HEK293 (cell line): ENCODE measurements at regions not wholly inside any gene's neighbourhood (a gene's known extent, or its start where the extent isn't known, plus 50 kb on each side); places are given as distances from the start of the nearest gene placed in this dataset.

Experiments used
- CTCF ChIA-PET: fragments of 350-600 bp; formaldehyde crosslinking; extraction: SDS; loops from one replicate; lab custom pipeline; 2021; ENCODE audit warnings: antibody characterized with exemption; lab: Yijun Ruan, JAX
- POLR2A ChIA-PET: fragments of 300-600 bp; formaldehyde crosslinking; extraction: SDS; loops from one replicate; lab custom pipeline; 2020; ENCODE audit warnings: antibody characterized with exemption, inconsistent platforms; lab: Yijun Ruan, JAX
- H3K27ac ChIP-seq: fragments of 200-500 bp; sonication (Bioruptor generic); 2 replicates; pipeline ENCODE4 v1.5.1; 2014; ENCODE audit warnings: low read depth, low read length, control low read depth, inconsistent platforms; ENCODE audit errors: extremely low read depth
- H3K36me3 ChIP-seq, 2 experiments: fragments of 200-500 bp in 1 of 2; sonication (Bioruptor generic) in 1 of 2; 1 replicate in 1 of 2; 2 replicates in 1 of 2; pipeline ENCODE4 v1.5.1; 2014 to 2017; ENCODE audit warnings: inconsistent platforms in 2 of 2, low read length in 2 of 2; ENCODE audit not compliant: control insufficient read depth in 2 of 2, insufficient read depth in 1 of 2
- H3K4me1 ChIP-seq: fragments of 200-500 bp; sonication (Bioruptor generic); 2 replicates; pipeline ENCODE4 v1.5.1; 2014; ENCODE audit warnings: mild to moderate bottlenecking, low read length, inconsistent platforms; ENCODE audit not compliant: control insufficient read depth, insufficient read depth
- H3K4me3 ChIP-seq: 2 replicates; pipeline ENCODE4 v1.5.1; 2011; ENCODE audit warnings: low read depth, mild to moderate bottlenecking, control low read depth, low read length, moderate library complexity
- H3K9me3 ChIP-seq: fragments of 200-500 bp; sonication (Bioruptor generic); 2 replicates; pipeline ENCODE4 v1.5.1; 2014; ENCODE audit warnings: low read depth, low read length, inconsistent platforms; ENCODE audit not compliant: control insufficient read depth, insufficient read depth
- FEZF1 ChIP-seq: fragments of 450-650 bp; formaldehyde crosslinking; IDR thresholded peaks from 2 replicates; pipeline ENCODE4 v1.5.1; 2016; ENCODE audit warnings: missing biosample characterization, missing genetic modification characterization
- KLF8 ChIP-seq: fragments of 450-650 bp; formaldehyde crosslinking; IDR thresholded peaks from 2 replicates; pipeline ENCODE4 v1.5.1; 2016; ENCODE audit warnings: missing biosample characterization, missing genetic modification characterization
- SCRT2 ChIP-seq: fragments of 450-650 bp; formaldehyde crosslinking; IDR thresholded peaks from 2 replicates; pipeline ENCODE4 v1.5.1; 2016; ENCODE audit warnings: missing biosample characterization, missing genetic modification characterization
- ZBTB1 ChIP-seq: fragments of 450-650 bp; formaldehyde crosslinking; IDR thresholded peaks from 2 replicates; pipeline ENCODE4 v1.5.1; 2016; ENCODE audit warnings: missing biosample characterization, missing genetic modification characterization
- ZFP41 ChIP-seq: fragments of 450-650 bp; formaldehyde crosslinking; IDR thresholded peaks from 2 replicates; pipeline ENCODE4 v1.5.1; 2016; ENCODE audit warnings: missing biosample characterization, missing genetic modification characterization, borderline replicate concordance
- ZNF121 ChIP-seq: fragments of 450-650 bp; formaldehyde crosslinking; IDR thresholded peaks from 2 replicates; pipeline ENCODE4 v1.5.1; 2016; ENCODE audit warnings: missing biosample characterization, missing genetic modification characterization
- ZNF133 ChIP-seq: fragments of 450-650 bp; formaldehyde crosslinking; IDR thresholded peaks from 2 replicates; pipeline ENCODE4 v1.5.1; 2016; ENCODE audit warnings: missing biosample characterization, missing genetic modification characterization
- ZNF146 ChIP-seq: fragments of 450-650 bp; formaldehyde crosslinking; IDR thresholded peaks from 2 replicates; pipeline ENCODE4 v1.5.1; 2016; ENCODE audit warnings: missing biosample characterization, missing genetic modification characterization
- ZNF169 ChIP-seq: fragments of 450-650 bp; formaldehyde crosslinking; IDR thresholded peaks from 2 replicates; pipeline ENCODE4 v1.5.1; 2016; ENCODE audit warnings: missing biosample characterization, missing genetic modification characterization
- ZNF211 ChIP-seq: fragments of 450-650 bp; formaldehyde crosslinking; IDR thresholded peaks from 2 replicates; pipeline ENCODE4 v1.5.1; 2016; ENCODE audit warnings: low read depth, missing biosample characterization, missing genetic modification characterization
- ZNF248 ChIP-seq: fragments of 450-650 bp; formaldehyde crosslinking; IDR thresholded peaks from 2 replicates; pipeline ENCODE4 v1.5.1; 2017; ENCODE audit warnings: missing biosample characterization, missing genetic modification characterization
- ZNF324 ChIP-seq: fragments of 450-650 bp; formaldehyde crosslinking; IDR thresholded peaks from 2 replicates; pipeline ENCODE4 v1.5.1; 2016; ENCODE audit warnings: missing biosample characterization, missing genetic modification characterization
- ZNF350 ChIP-seq: fragments of 450-650 bp; formaldehyde crosslinking; IDR thresholded peaks from 2 replicates; pipeline ENCODE4 v1.5.0; 2017; ENCODE audit warnings: missing biosample characterization, mild to moderate bottlenecking, missing genetic modification characterization
- ZNF423 ChIP-seq: fragments of 450-650 bp; formaldehyde crosslinking; IDR thresholded peaks from 2 replicates; pipeline ENCODE4 v1.5.1; 2016; ENCODE audit warnings: missing biosample characterization, missing genetic modification characterization
- ZNF473 ChIP-seq: fragments of 450-650 bp; formaldehyde crosslinking; IDR thresholded peaks from 2 replicates; pipeline ENCODE4 v1.5.1; 2017; ENCODE audit warnings: missing biosample characterization, missing genetic modification characterization
- ZNF549 ChIP-seq: fragments of 450-650 bp; IDR thresholded peaks from 2 replicates; pipeline ENCODE4 v1.5.1; 2018; ENCODE audit warnings: missing biosample characterization, missing genetic modification characterization, mild to moderate bottlenecking, inconsistent platforms, moderate library complexity
- ZNF626 ChIP-seq: fragments of 450-650 bp; sonication (Bioruptor Pico); formaldehyde crosslinking; IDR thresholded peaks from 2 replicates; pipeline ENCODE4 v1.5.1; 2018; ENCODE audit warnings: missing biosample characterization, missing genetic modification characterization, inconsistent platforms
- ZNF707 ChIP-seq: fragments of 450-650 bp; formaldehyde crosslinking; IDR thresholded peaks from 2 replicates; pipeline ENCODE4 v1.5.1; 2016; ENCODE audit warnings: missing biosample characterization, missing genetic modification characterization
- ZNF768 ChIP-seq: fragments of 450-650 bp; formaldehyde crosslinking; IDR thresholded peaks from 2 replicates; pipeline ENCODE4 v1.5.1; 2018; ENCODE audit warnings: missing biosample characterization, mild to moderate bottlenecking, missing genetic modification characterization
- ZNF791 ChIP-seq: fragments of 450-650 bp; formaldehyde crosslinking; IDR thresholded peaks from 2 replicates; pipeline ENCODE4 v1.5.1; 2016; ENCODE audit warnings: missing biosample characterization, missing genetic modification characterization
- ZNF830 ChIP-seq: fragments of 450-650 bp; IDR thresholded peaks from 2 replicates; pipeline ENCODE4 v1.5.0; 2018; ENCODE audit warnings: missing biosample characterization, missing genetic modification characterization, low read depth, mild to moderate bottlenecking, moderate library complexity
- TF ChIP-seq, protein P1 (sequence below): fragments of 450-650 bp; formaldehyde crosslinking; IDR thresholded peaks from 2 replicates; pipeline ENCODE4 v1.5.1; 2016; ENCODE audit warnings: missing biosample characterization, missing genetic modification characterization
- TF ChIP-seq, protein P2 (sequence below): fragments of 450-650 bp; formaldehyde crosslinking; IDR thresholded peaks from 2 replicates; pipeline ENCODE4 v1.5.1; 2017; ENCODE audit warnings: missing biosample characterization, mild to moderate bottlenecking, missing genetic modification characterization, moderate library complexity
- TF ChIP-seq, protein P3 (sequence below): fragments of 450-650 bp; formaldehyde crosslinking; IDR thresholded peaks from 2 replicates; pipeline ENCODE4 v1.5.1; 2016; ENCODE audit warnings: missing biosample characterization, missing genetic modification characterization
- TF ChIP-seq, protein P4 (sequence below): fragments of 450-650 bp; IDR thresholded peaks from 2 replicates; pipeline ENCODE4 v1.5.1; 2018; ENCODE audit warnings: missing biosample characterization, missing genetic modification characterization
- TF ChIP-seq, protein P5 (sequence below): fragments of 450-650 bp; formaldehyde crosslinking; IDR thresholded peaks from 2 replicates; pipeline ENCODE4; 2016; ENCODE audit warnings: missing biosample characterization, missing genetic modification characterization

DNA sequence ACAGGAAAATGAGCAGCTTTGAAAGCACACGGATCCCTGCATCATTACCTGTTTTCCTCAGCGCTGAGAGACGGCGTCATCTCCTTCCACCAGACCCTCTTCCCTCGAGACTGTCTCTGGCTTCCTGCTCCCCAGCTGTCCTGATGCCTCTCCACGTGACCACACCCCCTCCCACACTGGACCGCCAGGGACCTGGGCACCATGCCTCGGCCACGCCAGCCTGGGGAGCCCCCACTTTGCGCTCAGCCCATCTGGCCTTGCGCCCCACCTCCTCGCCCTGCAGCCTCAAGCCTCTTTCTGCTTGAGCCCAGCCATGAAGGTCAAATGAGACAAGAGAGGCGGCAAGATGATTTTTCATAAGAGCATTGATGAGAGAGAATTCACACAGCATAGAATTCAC lies 66.0 kb upstream of the ACKR3 start:
- POLR2A ChIA-PET: no interaction called here
- H3K4me1 ChIP-seq: no peaks in the 10 kb centered on the region
- H3K27ac ChIP-seq: no peak overlapping the region
- no peaks in the 10 kb centered on the region for H3K9me3 ChIP-seq
- no peaks in the 10 kb centered on the region for H3K36me3 ChIP-seq
- CTCF ChIA-PET: interaction anchor here (0.6 to 0.9 kb wide), 2 partner anchors 9 to 269 kb away, joined by 3 to 4 read pairs; no protein-coding TSS in a partner anchor
- no peak for TF ChIP-seq ZNF830 (tag by site-specific recombination)
- TF ChIP-seq ZNF248: no peak
- no peak for TF ChIP-seq ZNF211 (tag by site-specific recombination)
- no peak for TF ChIP-seq ZNF473 (tag by site-specific recombination)
- H3K4me3 ChIP-seq: no peak overlapping the region

DNA sequence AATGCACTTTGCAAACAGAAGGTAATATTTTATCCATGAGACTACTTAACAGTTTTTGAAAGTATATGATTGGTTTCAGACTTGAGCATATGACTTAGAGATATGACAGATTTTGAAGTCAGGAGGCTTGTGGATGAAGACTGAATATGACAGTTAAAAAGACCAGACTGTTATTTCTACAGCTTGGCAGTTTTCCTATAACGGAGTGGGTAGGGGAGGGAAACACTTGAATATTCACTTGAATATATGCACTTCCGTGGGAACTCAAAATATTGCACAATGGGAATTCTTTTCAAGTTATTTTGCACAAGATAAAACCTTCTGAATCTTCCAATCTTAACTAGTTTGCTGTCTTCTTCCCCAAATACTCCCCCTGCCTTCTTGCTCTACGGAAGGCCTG lies 64.6 kb upstream of the ACKR3 start:
- no peak for TF ChIP-seq ZFP41 (tag by site-specific recombination)
- no peak for TF ChIP-seq SCRT2
- no peak for TF ChIP-seq ZNF791 (tag by site-specific recombination)
- TF ChIP-seq ZNF626 (tag by site-specific recombination): no peak
- no peak for TF ChIP-seq ZNF121 (tag by site-specific recombination)
- no peak for TF ChIP-seq ZBTB1 (tag by site-specific recombination)
- TF ChIP-seq ZNF707 (tag by site-specific recombination): no peak
- TF ChIP-seq KLF8 (tag by site-specific recombination): no peak
- Histone ChIP-seq H3K27ac (no peak overlapping the region), H3K9me3 (no peaks in the 10 kb centered on the region), H3K4me3 (no peak overlapping the region), H3K4me1 (no peaks in the 10 kb centered on the region), H3K36me3 (no peaks in the 10 kb centered on the region)
- POLR2A ChIA-PET: no interaction called here
- CTCF ChIA-PET: interaction anchor here (0.7 kb wide), 1 partner anchor 568 kb away, joined by 3 read pairs; no protein-coding TSS in a partner anchor

DNA sequence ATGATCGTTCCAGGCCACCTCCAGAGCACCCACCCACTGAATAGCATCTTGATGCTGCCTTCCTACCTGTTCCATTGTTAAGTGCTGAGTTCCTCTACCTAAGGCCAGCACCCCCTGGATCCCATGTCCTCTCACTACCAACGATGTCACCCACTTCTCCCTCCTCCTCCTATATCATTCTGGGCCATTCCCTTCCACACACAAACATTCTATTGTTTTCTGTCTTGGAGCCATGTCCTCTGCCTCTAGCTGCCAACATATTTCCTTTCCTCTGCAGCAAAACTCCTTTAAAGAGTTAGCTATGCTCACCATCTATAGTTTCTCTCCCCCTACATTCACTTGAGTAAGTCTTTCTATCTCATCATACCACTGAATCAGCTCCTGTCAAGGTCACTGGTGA lies 64.0 kb upstream of the ACKR3 start:
- H3K4me1 ChIP-seq: no peaks in the 10 kb centered on the region
- ChIA-PET POLR2A (no interaction called here), CTCF (no interaction called here)
- H3K9me3 ChIP-seq: no peaks in the 10 kb centered on the region
- H3K27ac ChIP-seq: no peak overlapping the region
- TF ChIP-seq ZNF423 (tag by site-specific recombination) (no peak), ZNF169 (no peak), ZNF549 (tag by site-specific recombination) (no peak), ZNF768 (tag by site-specific recombination) (no peak), FEZF1 (tag by site-specific recombination) (no peak), ZNF146 (tag by site-specific recombination) (no peak), ZNF324 (tag by site-specific recombination) (no peak), ZNF350 (tag by site-specific recombination) (no peak), ZNF133 (no peak)
- TF ChIP-seq, protein P1, sequence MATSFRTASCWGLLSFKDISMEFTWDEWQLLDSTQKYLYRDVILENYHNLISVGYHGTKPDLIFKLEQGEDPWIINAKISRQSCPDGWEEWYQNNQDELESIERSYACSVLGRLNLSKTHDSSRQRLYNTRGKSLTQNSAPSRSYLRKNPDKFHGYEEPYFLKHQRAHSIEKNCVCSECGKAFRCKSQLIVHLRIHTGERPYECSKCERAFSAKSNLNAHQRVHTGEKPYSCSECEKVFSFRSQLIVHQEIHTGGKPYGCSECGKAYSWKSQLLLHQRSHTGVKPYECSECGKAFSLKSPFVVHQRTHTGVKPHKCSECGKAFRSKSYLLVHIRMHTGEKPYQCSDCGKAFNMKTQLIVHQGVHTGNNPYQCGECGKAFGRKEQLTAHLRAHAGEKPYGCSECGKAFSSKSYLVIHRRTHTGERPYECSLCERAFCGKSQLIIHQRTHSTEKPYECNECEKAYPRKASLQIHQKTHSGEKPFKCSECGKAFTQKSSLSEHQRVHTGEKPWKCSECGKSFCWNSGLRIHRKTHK (tag by site-specific recombination): no peak
- TF ChIP-seq, protein P2, sequence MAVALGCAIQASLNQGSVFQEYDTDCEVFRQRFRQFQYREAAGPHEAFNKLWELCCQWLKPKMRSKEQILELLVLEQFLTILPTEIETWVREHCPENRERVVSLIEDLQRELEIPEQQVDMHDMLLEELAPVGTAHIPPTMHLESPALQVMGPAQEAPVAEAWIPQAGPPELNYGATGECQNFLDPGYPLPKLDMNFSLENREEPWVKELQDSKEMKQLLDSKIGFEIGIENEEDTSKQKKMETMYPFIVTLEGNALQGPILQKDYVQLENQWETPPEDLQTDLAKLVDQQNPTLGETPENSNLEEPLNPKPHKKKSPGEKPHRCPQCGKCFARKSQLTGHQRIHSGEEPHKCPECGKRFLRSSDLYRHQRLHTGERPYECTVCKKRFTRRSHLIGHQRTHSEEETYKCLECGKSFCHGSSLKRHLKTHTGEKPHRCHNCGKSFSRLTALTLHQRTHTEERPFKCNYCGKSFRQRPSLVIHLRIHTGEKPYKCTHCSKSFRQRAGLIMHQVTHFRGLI (tag by site-specific recombination): no peak
- TF ChIP-seq, protein P3, sequence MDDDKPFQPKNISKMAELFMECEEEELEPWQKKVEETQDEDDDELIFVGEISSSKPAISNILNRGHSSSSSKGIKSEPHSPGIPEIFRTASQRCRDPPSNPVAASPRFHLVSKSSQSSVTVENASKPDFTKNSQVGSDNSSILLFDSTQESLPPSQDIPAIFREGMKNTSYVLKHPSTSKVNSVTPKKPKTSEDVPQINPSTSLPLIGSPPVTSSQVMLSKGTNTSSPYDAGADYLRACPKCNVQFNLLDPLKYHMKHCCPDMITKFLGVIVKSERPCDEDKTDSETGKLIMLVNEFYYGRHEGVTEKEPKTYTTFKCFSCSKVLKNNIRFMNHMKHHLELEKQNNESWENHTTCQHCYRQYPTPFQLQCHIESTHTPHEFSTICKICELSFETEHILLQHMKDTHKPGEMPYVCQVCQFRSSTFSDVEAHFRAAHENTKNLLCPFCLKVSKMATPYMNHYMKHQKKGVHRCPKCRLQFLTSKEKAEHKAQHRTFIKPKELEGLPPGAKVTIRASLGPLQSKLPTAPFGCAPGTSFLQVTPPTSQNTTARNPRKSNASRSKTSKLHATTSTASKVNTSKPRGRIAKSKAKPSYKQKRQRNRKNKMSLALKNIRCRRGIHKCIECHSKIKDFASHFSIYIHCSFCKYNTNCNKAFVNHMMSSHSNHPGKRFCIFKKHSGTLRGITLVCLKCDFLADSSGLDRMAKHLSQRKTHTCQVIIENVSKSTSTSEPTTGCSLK (tag by site-specific recombination): no peak
- TF ChIP-seq, protein P4, sequence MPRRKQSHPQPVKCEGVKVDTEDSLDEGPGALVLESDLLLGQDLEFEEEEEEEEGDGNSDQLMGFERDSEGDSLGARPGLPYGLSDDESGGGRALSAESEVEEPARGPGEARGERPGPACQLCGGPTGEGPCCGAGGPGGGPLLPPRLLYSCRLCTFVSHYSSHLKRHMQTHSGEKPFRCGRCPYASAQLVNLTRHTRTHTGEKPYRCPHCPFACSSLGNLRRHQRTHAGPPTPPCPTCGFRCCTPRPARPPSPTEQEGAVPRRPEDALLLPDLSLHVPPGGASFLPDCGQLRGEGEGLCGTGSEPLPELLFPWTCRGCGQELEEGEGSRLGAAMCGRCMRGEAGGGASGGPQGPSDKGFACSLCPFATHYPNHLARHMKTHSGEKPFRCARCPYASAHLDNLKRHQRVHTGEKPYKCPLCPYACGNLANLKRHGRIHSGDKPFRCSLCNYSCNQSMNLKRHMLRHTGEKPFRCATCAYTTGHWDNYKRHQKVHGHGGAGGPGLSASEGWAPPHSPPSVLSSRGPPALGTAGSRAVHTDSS (tag by site-specific recombination): no peak
- TF ChIP-seq, protein P5, sequence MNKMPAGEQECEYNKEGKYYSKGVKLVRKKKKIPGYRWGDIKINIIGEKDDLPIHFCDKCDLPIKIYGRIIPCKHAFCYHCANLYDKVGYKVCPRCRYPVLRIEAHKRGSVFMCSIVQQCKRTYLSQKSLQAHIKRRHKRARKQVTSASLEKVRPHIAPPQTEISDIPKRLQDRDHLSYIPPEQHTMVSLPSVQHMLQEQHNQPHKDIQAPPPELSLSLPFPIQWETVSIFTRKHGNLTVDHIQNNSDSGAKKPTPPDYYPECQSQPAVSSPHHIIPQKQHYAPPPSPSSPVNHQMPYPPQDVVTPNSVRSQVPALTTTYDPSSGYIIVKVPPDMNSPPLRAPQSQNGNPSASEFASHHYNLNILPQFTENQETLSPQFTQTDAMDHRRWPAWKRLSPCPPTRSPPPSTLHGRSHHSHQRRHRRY (tag by site-specific recombination): no peak
- H3K36me3 ChIP-seq: no peaks in the 10 kb centered on the region
- no peak overlapping the region for H3K4me3 ChIP-seq
